ENCODE measurements at regions not wholly inside any gene's neighbourhood (a gene's known extent, or its start where the extent isn't known, plus 50 kb on each side); places are given as distances from the start of the nearest gene placed in this dataset.
A peak's percentile ranks its signal among the peaks of the same experiment; 100 is the strongest.

- Histone ChIP-seq H3K9ac (ENCODE audit: low read depth, low read length) (no peak overlapping the region), H3K9me3 (ENCODE audit: control insufficient read depth, insufficient read depth, low read length) (no peaks in the 10 kb centered on the region), H3K27ac (ENCODE audit: low read depth, low read length) (no peak overlapping the region), H3K36me3 (ENCODE audit: control insufficient read depth, insufficient read depth, low read length) (no peaks in the 10 kb centered on the region), H3K4me1 (ENCODE audit: control insufficient read depth, insufficient read depth, low read length) (peaks cover 11% of the 10 kb centered on the region; the same call in 1 of the 2 replicates), H3K4me3 (ENCODE audit: low read depth, low read length) (no peak overlapping the region), H3K27me3 (ENCODE audit: control insufficient read depth, insufficient read depth, low read length) (no peaks in the 10 kb centered on the region)
These were observed 483.6 kb downstream of the PCDH20 start for GRCh38 chr13:60931858-60932546.

GRCh38 chr13:60925686-60926085, 490.0 kb downstream of the PCDH20 start:
- no peaks in the 10 kb centered on the region for H3K27me3 ChIP-seq (ENCODE audit: control insufficient read depth, insufficient read depth, low read length)
- no peaks in the 10 kb centered on the region for H3K36me3 ChIP-seq (ENCODE audit: control insufficient read depth, insufficient read depth, low read length)
- H3K9ac ChIP-seq (ENCODE audit: low read depth, low read length), result no peak overlapping the region
- H3K4me3 ChIP-seq (ENCODE audit: low read depth, low read length), result no peak overlapping the region
- 0 out of 2 replicates have a peak, but pooled peaks cover 4% of the 10 kb centered on the region for H3K4me1 ChIP-seq (ENCODE audit: control insufficient read depth, insufficient read depth, low read length)
- no peak overlapping the region for H3K27ac ChIP-seq (ENCODE audit: low read depth, low read length)
- no peaks in the 10 kb centered on the region for H3K9me3 ChIP-seq (ENCODE audit: control insufficient read depth, insufficient read depth, low read length)

GRCh38 chr13:60924856-60925255, 490.8 kb downstream of the PCDH20 start:
- H3K9me3 ChIP-seq (ENCODE audit: control insufficient read depth, insufficient read depth, low read length), result no peaks in the 10 kb centered on the region
- H3K27me3 ChIP-seq (ENCODE audit: control insufficient read depth, insufficient read depth, low read length), result no peaks in the 10 kb centered on the region
- no peak overlapping the region for H3K27ac ChIP-seq (ENCODE audit: low read depth, low read length)
- H3K4me1 ChIP-seq (ENCODE audit: control insufficient read depth, insufficient read depth, low read length), result 0 out of 2 replicates have a peak, but pooled peaks cover 4% of the 10 kb centered on the region
- no peaks in the 10 kb centered on the region for H3K36me3 ChIP-seq (ENCODE audit: control insufficient read depth, insufficient read depth, low read length)
- no peak overlapping the region for H3K4me3 ChIP-seq (ENCODE audit: low read depth, low read length)
- H3K9ac ChIP-seq (ENCODE audit: low read depth, low read length), result no peak overlapping the region

- Histone ChIP-seq H3K9me3 (ENCODE audit: control insufficient read depth, insufficient read depth, low read length) (no peaks in the 10 kb centered on the region), H3K9ac (ENCODE audit: low read depth, low read length) (no peak overlapping the region), H3K27ac (ENCODE audit: low read depth, low read length) (no peak overlapping the region), H3K4me3 (ENCODE audit: low read depth, low read length) (no peak overlapping the region), H3K27me3 (ENCODE audit: control insufficient read depth, insufficient read depth, low read length) (no peaks in the 10 kb centered on the region), H3K4me1 (ENCODE audit: control insufficient read depth, insufficient read depth, low read length) (no peaks in the 10 kb centered on the region), H3K36me3 (ENCODE audit: control insufficient read depth, insufficient read depth, low read length) (no peaks in the 10 kb centered on the region)
These were observed 492.9 kb downstream of the PCDH20 start for GRCh38 chr13:60922576-60923231.

- Histone ChIP-seq H3K9me3 (ENCODE audit: control insufficient read depth, insufficient read depth, low read length) (no peaks in the 10 kb centered on the region), H3K36me3 (ENCODE audit: control insufficient read depth, insufficient read depth, low read length) (no peaks in the 10 kb centered on the region), H3K4me1 (ENCODE audit: control insufficient read depth, insufficient read depth, low read length) (no peaks in the 10 kb centered on the region), H3K9ac (ENCODE audit: low read depth, low read length) (no peak overlapping the region), H3K4me3 (ENCODE audit: low read depth, low read length) (no peak overlapping the region), H3K27me3 (ENCODE audit: control insufficient read depth, insufficient read depth, low read length) (no peaks in the 10 kb centered on the region), H3K27ac (ENCODE audit: low read depth, low read length) (no peak overlapping the region)
These were observed 496.8 kb downstream of the TDRD3 start for GRCh38 chr13:60893801-60894200.

GRCh38 chr13:60887711-60888110, 490.7 kb downstream of the TDRD3 start:
- no peaks in the 10 kb centered on the region for H3K27me3 ChIP-seq (ENCODE audit: control insufficient read depth, insufficient read depth, low read length)
- no peak overlapping the region for H3K27ac ChIP-seq (ENCODE audit: low read depth, low read length)
- no peaks in the 10 kb centered on the region for H3K36me3 ChIP-seq (ENCODE audit: control insufficient read depth, insufficient read depth, low read length)
- no peak overlapping the region for H3K4me3 ChIP-seq (ENCODE audit: low read depth, low read length)
- H3K9me3 ChIP-seq (ENCODE audit: control insufficient read depth, insufficient read depth, low read length), result no peaks in the 10 kb centered on the region
- H3K9ac ChIP-seq (ENCODE audit: low read depth, low read length), result no peak overlapping the region
- no peaks in the 10 kb centered on the region for H3K4me1 ChIP-seq (ENCODE audit: control insufficient read depth, insufficient read depth, low read length)

GRCh38 chr13:60881507-60881906, 484.5 kb downstream of the TDRD3 start:
- no peak overlapping the region for H3K9ac ChIP-seq (ENCODE audit: low read depth, low read length)

GRCh38 chr13:60873116-60873515, 476.1 kb downstream of the TDRD3 start:
- Histone ChIP-seq H3K27ac (ENCODE audit: low read depth, low read length) (no peak overlapping the region), H3K4me1 (ENCODE audit: control insufficient read depth, insufficient read depth, low read length) (peaks cover 8% of the 10 kb centered on the region; the same call in 1 of the 2 replicates), H3K9ac (ENCODE audit: low read depth, low read length) (no peak overlapping the region), H3K36me3 (ENCODE audit: control insufficient read depth, insufficient read depth, low read length) (no peaks in the 10 kb centered on the region), H3K9me3 (ENCODE audit: control insufficient read depth, insufficient read depth, low read length) (0 out of 2 replicates have a peak, but pooled peaks cover 3% of the 10 kb centered on the region), H3K4me3 (ENCODE audit: low read depth, low read length) (no peak overlapping the region), H3K27me3 (ENCODE audit: control insufficient read depth, insufficient read depth, low read length) (no peaks in the 10 kb centered on the region)

More at GRCh38 chr13:60881507-60881906, 484.5 kb downstream of the TDRD3 start:
- no peaks in the 10 kb centered on the region for H3K36me3 ChIP-seq (ENCODE audit: control insufficient read depth, insufficient read depth, low read length)
- 0 out of 2 replicates have a peak, but pooled peaks cover 4% of the 10 kb centered on the region for H3K9me3 ChIP-seq (ENCODE audit: control insufficient read depth, insufficient read depth, low read length)
- peaks cover 14% of the 10 kb centered on the region for H3K4me1 ChIP-seq (ENCODE audit: control insufficient read depth, insufficient read depth, low read length)
- H3K27me3 ChIP-seq (ENCODE audit: control insufficient read depth, insufficient read depth, low read length), result no peaks in the 10 kb centered on the region
- no peak overlapping the region for H3K27ac ChIP-seq (ENCODE audit: low read depth, low read length)
- 0 out of 2 replicates have a peak overlapping the region, but pooled peaks have one; percentile 32 for H3K4me3 ChIP-seq (ENCODE audit: low read depth, low read length)

GRCh38 chr13:60869941-60870613, 473.1 kb downstream of the TDRD3 start:
- Histone ChIP-seq H3K9ac (ENCODE audit: low read depth, low read length) (no peak overlapping the region), H3K27me3 (ENCODE audit: control insufficient read depth, insufficient read depth, low read length) (no peaks in the 10 kb centered on the region), H3K9me3 (ENCODE audit: control insufficient read depth, insufficient read depth, low read length) (no peaks in the 10 kb centered on the region), H3K36me3 (ENCODE audit: control insufficient read depth, insufficient read depth, low read length) (no peaks in the 10 kb centered on the region), H3K4me3 (ENCODE audit: low read depth, low read length) (no peak overlapping the region), H3K4me1 (ENCODE audit: control insufficient read depth, insufficient read depth, low read length) (peaks cover 8% of the 10 kb centered on the region; the same call in 1 of the 2 replicates), H3K27ac (ENCODE audit: low read depth, low read length) (no peak overlapping the region)

GRCh38 chr13:60869225-60869624, 472.2 kb downstream of the TDRD3 start:
- Histone ChIP-seq H3K36me3 (ENCODE audit: control insufficient read depth, insufficient read depth, low read length) (no peaks in the 10 kb centered on the region), H3K4me3 (ENCODE audit: low read depth, low read length) (no peak overlapping the region), H3K27ac (ENCODE audit: low read depth, low read length) (no peak overlapping the region), H3K4me1 (ENCODE audit: control insufficient read depth, insufficient read depth, low read length) (peaks cover 8% of the 10 kb centered on the region; the same call in 1 of the 2 replicates), H3K9ac (ENCODE audit: low read depth, low read length) (no peak overlapping the region), H3K27me3 (ENCODE audit: control insufficient read depth, insufficient read depth, low read length) (no peaks in the 10 kb centered on the region), H3K9me3 (ENCODE audit: control insufficient read depth, insufficient read depth, low read length) (no peaks in the 10 kb centered on the region)

GRCh38 chr13:60862036-60862435, 465.0 kb downstream of the TDRD3 start:
- Histone ChIP-seq H3K9me3 (ENCODE audit: control insufficient read depth, insufficient read depth, low read length) (0 out of 2 replicates have a peak, but pooled peaks cover 3% of the 10 kb centered on the region), H3K9ac (ENCODE audit: low read depth, low read length) (no peak overlapping the region), H3K27ac (ENCODE audit: low read depth, low read length) (no peak overlapping the region), H3K4me3 (ENCODE audit: low read depth, low read length) (no peak overlapping the region), H3K4me1 (ENCODE audit: control insufficient read depth, insufficient read depth, low read length) (no peaks in the 10 kb centered on the region), H3K27me3 (ENCODE audit: control insufficient read depth, insufficient read depth, low read length) (no peaks in the 10 kb centered on the region), H3K36me3 (ENCODE audit: control insufficient read depth, insufficient read depth, low read length) (no peaks in the 10 kb centered on the region)

Data from HUES48 (cell line).